ENCODE measurements at regions not wholly inside any gene's neighbourhood (a gene's known extent, or its start where the extent isn't known, plus 50 kb on each side); places are given as distances from the start of the nearest gene placed in this dataset.
"Not testable (repeated sequence)": the region's sequence is repeated elsewhere in the genome, so short reads cannot be mapped to it uniquely, and the experiment has no call there.

DNA sequence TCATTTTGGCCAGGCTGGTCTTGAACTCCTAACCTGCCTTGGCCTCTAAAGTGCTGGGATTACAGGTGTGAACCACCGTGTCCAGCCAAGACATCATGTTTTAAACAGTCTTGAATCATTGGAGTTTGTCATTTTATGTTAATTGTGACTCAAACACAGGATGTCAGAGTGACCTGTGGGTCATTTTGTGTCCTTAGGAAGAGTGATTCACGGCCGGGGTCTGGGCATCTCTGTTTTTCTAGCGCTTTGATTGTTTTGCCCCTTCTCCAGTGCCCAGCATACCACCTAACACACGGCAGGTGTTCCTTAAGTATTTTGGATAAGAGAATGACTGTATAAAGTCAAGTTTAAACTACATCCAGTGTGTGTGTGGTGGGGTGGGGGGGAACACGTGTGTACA, 183.7 kb upstream of the KLF6 start:
- intact Hi-C loops (cut with DNase I), result no loop called here
- no peak for DNase-seq
- ATAC-seq (ENCODE audit: poor library complexity), result no peak

DNA sequence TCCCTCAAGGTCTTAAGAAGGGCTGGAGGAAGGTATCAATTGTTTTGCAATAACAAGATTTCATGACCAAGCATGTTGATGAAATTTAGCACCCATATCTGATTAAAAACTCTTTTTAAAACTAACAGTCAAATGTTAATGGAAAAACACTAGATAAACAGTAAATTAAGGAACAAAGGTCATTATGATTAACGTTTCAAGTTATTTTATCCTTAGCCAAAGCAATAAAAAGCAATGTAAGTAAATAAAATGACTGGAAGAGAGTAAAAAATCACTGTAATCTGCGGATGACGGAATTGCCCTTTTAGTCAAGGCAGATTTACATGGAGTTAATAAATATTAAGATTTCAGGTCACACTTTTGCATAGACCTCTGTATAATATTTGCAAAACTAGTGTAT, 179.5 kb upstream of the KLF6 start:
- DNase-seq (no peak), ATAC-seq (ENCODE audit: poor library complexity) (no peak)
- intact Hi-C loops (cut with DNase I), result no loop called here

DNA sequence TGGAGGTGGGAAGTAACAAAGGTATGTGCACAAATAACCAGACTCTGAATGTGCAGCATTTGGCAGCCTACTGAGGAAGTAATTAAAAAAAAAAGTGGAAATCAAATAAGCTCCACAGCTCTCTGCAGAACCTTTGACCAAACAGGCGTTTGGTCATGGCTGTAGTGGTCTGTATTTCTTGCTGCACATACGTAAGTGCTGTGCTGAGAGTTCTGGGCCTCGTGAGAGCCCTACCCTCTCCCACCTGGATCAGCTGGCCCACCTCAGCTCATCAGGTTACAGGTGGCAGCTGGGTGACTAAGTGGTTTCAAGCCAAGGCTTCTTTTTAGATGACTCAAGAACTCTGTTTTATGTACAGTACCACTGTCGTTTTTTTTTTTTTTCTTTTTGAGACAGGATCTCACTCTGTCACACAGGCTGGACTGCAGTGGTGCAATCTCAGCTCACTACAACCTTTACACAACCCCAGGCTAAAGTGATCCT, 178.2 kb upstream of the KLF6 start:
- DNase-seq, result no peak
- ATAC-seq (ENCODE audit: poor library complexity), result no peak
- intact Hi-C loops (cut with DNase I), result no loop called here

DNA sequence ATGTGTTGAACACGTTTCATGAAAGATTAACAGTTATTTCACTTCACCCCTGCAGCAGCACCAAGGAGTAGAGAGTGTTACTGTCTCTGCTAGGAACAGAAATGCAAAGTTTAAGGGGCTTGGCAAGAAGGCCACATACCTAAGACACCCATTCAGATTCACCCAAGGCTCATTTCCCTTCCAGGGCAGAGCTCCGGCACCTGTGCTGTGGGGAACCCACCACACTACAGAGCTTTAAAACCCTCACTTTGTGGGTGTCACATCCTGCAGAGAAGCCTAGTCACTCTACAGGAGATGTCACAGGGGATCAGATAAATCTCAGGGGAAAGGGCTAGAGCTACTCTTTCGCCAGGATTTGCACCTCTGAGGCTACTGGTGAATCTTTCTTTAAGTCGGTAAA, 176.1 kb upstream of the KLF6 start:
- intact Hi-C loops (cut with DNase I), result no loop called here
- DNase-seq, result no peak
- ATAC-seq (ENCODE audit: poor library complexity), result no peak

DNA sequence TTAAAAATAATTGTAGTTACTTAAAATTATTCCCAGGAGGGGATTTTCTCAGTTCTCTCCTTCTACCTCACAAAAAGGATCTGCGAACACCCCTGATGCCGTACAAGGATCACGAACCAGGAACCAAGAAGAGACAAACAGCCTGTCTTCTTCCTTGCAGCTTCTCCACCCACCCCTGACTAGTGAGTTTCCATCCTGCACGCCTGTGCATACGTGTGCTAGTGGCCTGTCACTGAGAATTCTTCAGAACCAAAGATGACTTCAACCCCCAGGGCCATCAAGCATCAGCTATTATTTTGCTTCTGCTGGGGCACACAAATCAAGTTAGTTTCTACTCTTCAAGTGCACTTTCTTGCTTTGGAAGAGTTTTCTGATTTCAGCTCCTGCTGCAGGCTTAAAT, 175.5 kb upstream of the KLF6 start:
- ATAC-seq (ENCODE audit: poor library complexity), result no peak
- intact Hi-C loops (cut with DNase I), result no loop called here
- DNase-seq, result no peak

DNA sequence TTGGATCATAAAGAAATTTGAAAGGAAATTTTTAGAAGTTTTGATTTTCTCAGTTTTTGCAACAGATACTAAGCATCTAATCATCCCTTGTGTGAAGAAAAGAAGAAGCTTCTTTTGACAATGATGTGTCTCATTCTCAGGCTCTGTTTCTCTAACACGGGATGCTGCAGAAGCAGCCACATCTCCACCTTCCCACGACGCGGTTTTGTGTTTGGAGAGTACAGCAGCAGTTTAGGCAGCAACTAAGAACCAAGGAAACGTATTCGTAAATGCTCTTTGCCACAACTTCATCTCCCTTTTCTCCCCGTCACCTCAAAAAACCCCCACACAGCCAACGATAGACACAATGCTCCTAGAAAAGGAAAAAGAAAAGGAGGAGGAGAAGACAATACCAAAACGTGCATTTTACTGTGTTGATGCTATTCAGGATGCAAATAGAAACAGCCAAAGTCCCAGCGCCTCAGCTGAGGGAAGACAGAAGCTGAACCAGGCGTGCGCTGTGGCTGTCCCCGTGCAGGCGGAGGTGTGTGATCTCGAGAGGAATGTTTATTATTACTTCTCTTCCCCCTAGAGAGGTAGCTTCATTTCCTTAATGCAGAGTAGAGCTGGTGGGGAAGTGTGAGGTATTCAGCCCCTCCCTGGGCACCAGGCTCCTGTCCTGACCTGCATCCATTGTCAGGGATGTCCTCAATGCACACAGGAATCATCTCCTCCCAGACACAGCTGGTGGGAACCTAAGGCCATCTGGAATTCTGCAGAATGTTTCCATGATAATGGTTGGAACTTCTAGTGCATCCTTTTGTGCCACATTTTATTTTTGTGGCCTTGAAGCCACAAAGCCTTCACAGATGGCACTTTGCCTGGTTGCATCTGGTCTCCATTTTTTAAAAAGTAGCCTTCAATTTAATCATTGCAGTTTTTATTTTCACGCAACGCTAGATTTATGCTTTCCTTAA, 174.6 kb upstream of the KLF6 start:
- DNase-seq, result no peak
- ATAC-seq (ENCODE audit: poor library complexity), result no peak
- intact Hi-C loops (cut with DNase I), result no loop called here

DNA sequence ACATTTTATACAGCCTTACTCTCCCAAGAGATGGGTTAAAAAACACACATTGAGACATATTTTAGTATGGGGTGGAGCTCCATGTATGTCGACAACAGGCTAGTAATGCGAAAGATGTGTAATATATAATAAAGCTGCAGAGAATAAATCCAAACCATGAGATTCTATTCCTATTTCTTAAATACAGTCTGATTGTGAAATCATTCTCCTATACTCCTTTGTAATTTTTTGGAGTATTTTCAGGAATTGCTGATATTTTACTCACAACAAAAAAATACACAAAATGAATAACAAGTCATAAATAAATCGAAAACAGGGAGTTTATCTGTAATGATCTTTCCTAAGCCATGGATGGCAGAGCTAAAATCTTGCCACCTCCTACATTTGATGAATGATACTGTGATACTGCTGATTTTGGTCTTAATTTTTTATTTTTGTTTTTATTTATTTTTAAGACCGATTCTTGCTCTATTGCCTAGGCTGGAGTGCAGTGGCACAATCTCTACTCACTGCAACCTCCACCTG, 173.5 kb upstream of the KLF6 start:
- intact Hi-C loops (cut with DNase I), result no loop called here
- DNase-seq (no peak), ATAC-seq (ENCODE audit: poor library complexity) (no peak)

DNA sequence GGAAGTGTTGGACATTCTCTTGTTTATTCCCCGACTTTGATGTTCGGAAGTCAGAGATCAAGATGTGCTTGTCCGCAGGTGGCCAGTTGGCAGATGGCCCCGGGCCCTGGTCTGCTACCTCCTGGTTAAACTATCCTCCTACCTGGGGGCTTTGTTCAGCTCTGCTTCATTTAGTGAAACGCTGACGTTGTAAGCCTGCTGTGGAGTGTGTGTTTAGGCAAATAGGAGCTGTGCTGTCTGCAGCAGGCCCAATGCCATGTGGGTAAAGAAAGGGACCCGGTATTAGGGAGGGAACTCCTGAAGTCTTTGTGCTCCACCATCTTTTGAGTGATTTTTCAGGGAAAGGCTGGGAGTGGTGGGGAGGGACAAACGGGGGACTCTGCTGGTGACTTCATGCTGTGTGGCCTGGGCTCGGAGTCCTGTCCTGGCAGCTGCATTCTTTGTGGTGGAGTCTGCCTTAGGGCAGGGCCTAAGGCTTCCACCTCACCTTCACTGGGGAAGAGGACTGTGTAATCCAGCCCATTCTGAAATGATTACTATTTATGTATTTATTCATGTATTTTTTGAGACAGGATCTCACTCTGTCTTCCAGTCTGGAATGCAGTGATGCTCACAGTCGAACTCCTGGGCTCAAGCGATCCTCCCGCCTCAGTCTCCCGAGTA, 171.1 kb upstream of the KLF6 start:
- ATAC-seq (ENCODE audit: poor library complexity), result no peak

DNA sequence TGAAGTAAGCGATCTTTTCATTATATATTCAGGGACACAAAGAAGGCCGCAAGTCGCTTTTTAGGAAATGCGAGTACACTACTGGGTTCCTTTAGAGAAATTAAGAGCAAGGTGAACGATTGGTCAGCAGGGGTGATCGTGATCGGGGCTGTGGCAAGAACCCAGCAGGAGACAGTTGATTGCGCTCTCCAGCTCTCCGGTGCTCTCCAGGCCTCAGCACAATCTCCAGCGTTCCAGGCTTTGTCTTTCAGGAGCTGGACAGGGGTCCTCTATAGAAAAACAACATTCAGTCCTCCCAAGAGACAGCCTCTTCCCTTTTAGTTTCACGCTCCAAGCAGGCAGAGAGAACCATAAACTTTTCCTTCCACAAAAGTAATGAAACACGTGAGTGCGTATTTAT, 170.5 kb upstream of the KLF6 start:
- DNase-seq (no peak), ATAC-seq (ENCODE audit: poor library complexity) (peak; percentile 47)
- intact Hi-C loops (cut with DNase I), result no loop called here

More for the DNA sequence above, 171.1 kb upstream of the KLF6 start:
- intact Hi-C loops (cut with DNase I), result no loop called here
- DNase-seq, result no peak

DNA sequence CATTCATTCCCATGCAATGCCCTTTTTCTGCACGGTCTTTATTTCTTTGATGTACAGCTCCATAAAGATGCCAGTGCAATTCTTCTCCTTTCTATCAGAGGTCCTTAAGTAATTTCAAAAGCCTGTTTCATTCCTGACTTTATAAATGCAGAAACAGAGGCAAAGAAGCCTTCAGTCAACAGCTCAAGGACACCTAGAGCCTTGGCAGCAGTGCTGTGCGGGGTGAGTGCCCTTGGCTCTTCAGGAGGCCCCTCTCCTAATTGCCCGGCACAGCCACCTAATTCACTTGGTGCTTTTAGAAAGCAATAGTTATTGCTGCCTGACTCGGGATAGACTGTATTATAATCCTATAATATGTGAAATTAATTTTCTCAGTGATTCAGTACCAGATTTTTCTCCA, 169.6 kb upstream of the KLF6 start:
- peak; percentile 56 for DNase-seq
- ATAC-seq (ENCODE audit: poor library complexity), result peak; percentile 79
- intact Hi-C loops (cut with DNase I), result no loop called here

DNA sequence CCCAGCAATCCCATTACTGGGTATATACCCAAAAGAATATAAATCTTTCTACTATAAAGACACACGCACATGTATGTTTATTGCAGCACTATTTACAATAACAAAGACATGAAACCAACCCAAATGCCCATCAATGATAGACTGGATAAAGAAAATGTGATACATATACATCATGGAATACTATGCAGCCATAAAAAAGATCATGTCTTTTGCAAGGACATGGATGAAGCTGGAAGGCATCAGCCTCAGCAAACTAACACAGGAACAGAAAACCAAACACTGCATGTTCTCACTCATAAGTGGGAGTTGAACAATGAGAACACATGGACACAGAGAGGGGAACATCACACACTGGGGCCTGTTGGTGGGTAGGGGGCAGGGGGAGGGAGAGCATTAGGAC, 169.0 kb upstream of the KLF6 start:
- ATAC-seq (ENCODE audit: poor library complexity); DNase-seq; intact Hi-C loops (cut with DNase I): not testable (repeated sequence)

DNA sequence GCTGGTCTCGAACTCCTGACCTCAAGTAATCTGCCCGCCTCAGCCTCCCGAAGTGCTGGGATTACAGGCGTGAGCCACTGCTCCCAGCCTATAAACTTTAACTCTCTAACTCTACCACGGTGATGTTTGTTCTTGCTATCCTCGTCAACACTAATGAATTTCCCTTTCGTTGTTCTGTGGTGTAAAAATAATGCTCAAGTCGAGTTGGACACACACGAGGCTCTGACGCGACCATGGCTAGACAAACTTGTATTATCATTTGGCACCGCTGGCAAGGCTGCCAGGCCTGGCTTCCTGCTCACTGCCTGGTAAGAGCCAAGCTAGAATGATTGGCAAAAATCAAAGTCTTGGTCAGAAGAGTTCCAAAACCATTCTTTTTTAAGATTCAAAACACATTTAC, 167.0 kb upstream of the KLF6 start:
- ATAC-seq (ENCODE audit: poor library complexity) (peak; percentile 75), DNase-seq (peak; percentile 73)
- intact Hi-C loops (cut with DNase I), result no loop called here

DNA sequence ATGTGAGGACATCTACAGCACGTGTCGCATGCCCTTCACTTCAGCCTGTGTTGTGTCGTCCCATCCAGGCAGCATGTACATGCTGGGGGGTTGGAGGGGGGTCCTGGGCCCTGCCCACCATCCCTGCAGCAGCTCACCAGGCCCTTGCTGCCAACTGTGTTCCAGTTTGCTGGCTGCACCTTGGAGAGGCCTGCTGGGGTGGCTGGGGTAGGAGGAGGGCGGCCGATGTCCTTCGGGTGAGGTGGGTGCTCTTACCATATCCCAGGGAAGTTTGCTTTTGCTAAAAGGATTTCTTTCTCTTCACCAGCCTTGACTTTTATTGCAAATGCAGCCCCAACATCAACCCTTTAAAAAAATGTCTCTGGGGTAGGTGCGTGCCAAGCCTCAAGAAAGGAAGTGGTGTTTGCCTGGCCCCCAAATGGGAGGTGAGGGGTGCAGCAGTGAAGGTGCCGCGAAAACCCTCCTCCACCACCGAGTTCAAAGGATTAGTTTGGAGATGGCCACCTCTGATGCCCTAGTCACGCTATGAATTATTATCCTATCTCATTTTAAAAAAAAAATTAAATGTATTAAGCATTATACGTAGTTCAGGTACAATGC, 165.8 kb upstream of the KLF6 start:
- intact Hi-C loops (cut with DNase I), result no loop called here
- DNase-seq (no peak), ATAC-seq (ENCODE audit: poor library complexity) (no peak)

DNA sequence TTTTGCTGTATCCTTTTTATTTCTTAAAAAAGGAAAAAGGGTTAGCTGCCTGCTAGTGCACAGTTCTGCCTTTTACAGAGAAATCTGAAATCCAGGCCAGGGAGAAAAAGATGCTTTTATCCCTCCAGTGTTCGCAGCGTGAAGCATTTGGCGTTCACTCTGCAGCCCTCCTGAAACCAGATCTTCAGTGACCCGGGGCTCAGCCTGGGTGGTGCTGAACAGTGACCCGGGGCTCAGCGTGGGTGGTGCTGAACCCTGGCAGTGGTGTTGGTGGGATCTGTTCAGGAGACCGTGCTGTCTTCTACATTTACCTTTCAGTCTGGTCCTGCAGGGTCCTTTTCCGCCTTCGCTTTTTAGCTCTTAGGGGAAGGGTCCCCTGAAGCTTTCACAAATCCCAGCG, 164.7 kb upstream of the KLF6 start:
- intact Hi-C loops (cut with DNase I), result no loop called here

DNA sequence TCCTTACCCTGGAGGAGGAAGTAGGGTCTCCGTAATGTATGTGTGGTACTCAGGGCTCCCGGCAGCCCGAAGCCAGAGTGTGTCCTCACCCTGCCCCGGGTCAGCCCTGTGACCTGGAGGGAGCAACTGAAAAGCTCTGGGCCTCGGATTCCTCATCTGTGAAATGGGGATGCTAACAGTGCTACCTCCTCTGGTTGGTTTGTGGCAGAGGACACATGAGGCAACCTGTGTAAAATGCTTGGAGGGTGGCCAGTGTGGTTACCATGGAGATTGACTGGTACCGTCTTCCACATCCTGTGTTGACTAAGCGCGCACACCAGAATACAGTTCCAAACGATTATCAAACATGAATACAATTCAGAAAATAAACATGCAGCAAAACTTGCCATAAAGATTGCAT, 163.8 kb upstream of the KLF6 start:
- intact Hi-C loops (cut with DNase I), result no loop called here
- DNase-seq (no peak), ATAC-seq (ENCODE audit: poor library complexity) (no peak)

More for the DNA sequence above, 164.7 kb upstream of the KLF6 start:
- no peak for ATAC-seq (ENCODE audit: poor library complexity)
- no peak for DNase-seq

DNA sequence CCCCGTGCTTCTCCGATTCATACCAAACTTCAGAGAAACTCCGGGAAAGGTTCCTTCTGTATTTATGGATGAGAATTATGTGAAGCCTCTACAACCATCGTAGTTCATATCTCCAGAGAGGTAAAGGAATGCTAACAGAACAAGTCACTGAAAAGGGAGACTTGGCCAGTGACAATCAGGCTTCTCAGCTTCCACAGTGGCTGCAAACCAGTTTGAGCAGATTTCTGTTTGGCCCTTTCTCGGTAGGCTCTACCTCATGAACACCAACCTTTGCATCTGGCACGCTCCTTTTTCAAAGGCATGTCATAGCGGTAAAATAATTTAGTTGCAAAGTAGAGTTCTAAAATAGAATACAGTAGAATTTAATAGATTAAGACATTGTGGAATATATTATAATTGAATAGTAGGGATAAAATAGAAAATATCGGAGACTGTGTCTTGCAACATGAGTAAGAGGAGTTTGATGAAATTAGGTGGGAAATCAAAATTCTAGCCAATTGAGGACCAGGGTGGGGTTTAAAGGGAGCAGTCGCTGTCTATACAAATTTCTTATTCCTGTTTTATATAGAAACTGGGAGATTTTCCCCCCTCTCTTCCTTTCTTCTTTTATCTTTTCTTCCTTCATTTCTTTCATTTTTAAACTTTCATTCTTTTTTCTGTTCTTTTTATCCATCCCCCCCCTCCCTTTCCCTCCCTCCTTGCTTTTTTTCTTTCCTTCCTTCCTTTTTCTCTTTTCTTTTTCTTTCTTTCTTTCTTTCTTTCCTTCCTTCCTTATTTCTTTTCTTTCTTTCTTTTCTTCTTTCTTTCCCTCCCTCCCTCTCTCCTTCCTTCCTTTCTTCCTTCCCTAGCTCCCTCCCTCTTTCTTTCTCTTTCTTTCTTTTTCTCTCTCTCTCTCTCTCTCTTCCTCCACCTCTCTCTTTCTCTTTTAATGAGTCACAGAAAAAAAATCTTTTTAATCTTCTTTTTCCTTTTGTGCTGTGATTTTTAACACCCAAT, 161.5 kb upstream of the KLF6 start:
- DNase-seq (no peak), ATAC-seq (ENCODE audit: poor library complexity) (no peak)
- intact Hi-C loops (cut with DNase I), result no loop called here

DNA sequence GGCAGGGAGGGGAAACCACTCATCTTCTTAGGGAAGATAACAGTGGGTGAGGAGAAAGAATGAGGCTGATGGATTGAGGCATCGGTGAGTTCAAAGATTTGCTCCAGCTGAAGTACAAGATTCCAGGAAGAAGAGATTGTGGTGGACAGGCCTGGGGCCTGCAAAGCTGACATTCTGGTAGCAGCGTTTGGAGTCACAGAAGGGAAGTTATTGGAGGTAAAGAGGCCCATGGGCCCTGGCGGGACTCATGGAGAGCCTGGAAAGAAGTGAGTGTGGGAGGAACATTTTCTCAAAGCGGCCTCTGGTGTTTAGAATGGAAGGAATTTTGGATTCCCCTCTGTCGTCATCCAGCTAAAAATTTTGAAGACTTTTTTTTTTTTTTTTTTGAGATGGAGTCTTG, 160.0 kb upstream of the KLF6 start:
- DNase-seq, result no peak
- no peak for ATAC-seq (ENCODE audit: poor library complexity)
- intact Hi-C loops (cut with DNase I), result no loop called here

DNA sequence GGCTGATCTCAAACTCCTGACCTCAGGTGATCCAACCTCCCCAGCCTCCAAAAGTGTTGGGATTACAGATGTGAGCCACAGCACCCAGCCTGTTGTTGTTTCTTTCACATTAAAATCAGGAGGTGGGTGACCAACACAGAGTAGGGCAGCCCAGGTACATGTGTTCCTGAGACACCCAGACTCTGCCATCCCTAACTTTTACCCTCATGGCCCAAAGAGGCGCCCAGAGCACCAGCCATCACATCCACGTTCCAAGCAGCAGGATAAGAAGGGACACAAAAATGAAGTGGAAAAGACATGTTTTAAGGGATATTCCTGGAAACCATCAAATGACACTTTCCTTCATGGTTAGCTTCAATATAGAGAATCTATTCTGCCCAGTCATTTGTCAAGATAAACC, 159.6 kb upstream of the KLF6 start:
- ATAC-seq (ENCODE audit: poor library complexity) (no peak), DNase-seq (no peak)
- intact Hi-C loops (cut with DNase I), result no loop called here
